ENCODE measurements at regions not wholly inside any gene's neighbourhood (a gene's known extent, or its start where the extent isn't known, plus 50 kb on each side); places are given as distances from the start of the nearest gene placed in this dataset.

DNA sequence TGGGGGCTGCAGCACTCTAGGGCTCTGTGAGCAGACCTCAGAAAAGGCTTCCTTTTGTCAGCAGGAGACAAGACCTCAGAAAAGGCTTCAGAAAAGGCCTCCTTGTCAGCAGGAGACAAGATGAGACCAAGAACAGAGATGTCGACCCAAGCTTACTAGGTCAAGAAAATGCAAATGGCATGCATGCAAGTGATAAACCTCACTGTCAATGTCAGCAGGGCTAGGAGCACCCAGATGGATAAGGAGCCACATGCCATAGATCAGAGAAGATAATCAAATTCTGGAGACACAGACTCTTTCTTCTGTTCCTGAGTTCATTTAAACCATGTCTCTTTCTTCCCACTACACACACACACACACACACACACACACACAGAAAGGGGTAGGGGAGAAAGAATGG lies 285.9 kb downstream of the CHRM3 start:
- H3K27ac ChIP-seq = no peak overlapping the region
- TF ChIP-seq, protein P1, sequence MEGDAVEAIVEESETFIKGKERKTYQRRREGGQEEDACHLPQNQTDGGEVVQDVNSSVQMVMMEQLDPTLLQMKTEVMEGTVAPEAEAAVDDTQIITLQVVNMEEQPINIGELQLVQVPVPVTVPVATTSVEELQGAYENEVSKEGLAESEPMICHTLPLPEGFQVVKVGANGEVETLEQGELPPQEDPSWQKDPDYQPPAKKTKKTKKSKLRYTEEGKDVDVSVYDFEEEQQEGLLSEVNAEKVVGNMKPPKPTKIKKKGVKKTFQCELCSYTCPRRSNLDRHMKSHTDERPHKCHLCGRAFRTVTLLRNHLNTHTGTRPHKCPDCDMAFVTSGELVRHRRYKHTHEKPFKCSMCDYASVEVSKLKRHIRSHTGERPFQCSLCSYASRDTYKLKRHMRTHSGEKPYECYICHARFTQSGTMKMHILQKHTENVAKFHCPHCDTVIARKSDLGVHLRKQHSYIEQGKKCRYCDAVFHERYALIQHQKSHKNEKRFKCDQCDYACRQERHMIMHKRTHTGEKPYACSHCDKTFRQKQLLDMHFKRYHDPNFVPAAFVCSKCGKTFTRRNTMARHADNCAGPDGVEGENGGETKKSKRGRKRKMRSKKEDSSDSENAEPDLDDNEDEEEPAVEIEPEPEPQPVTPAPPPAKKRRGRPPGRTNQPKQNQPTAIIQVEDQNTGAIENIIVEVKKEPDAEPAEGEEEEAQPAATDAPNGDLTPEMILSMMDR (conservative IDR thresholded peaks at IDR 0.05) = no peak

DNA sequence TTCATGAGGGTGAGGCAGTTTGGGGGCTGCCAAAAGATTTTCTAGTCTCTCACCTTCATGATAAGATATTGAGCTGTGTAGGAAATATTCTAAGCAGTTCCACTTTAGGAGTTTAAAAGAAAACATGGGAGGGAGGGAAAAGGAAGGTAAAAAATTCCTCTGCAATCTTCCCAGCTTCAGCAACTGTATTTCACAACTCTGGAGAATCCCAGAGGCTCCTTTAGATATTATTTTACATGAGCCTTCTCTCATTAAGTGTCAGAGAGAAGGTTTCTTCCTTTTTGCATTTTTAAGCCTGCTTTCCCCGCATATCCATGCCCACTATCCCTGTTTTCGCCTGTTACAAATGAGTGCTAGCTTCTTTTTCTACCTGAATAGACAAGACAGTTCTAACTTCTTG lies 289.4 kb downstream of the CHRM3 start:
- TF ChIP-seq, protein P1 (conservative IDR thresholded peaks at IDR 0.05) = no peak
- H3K27ac ChIP-seq = no peak overlapping the region

DNA sequence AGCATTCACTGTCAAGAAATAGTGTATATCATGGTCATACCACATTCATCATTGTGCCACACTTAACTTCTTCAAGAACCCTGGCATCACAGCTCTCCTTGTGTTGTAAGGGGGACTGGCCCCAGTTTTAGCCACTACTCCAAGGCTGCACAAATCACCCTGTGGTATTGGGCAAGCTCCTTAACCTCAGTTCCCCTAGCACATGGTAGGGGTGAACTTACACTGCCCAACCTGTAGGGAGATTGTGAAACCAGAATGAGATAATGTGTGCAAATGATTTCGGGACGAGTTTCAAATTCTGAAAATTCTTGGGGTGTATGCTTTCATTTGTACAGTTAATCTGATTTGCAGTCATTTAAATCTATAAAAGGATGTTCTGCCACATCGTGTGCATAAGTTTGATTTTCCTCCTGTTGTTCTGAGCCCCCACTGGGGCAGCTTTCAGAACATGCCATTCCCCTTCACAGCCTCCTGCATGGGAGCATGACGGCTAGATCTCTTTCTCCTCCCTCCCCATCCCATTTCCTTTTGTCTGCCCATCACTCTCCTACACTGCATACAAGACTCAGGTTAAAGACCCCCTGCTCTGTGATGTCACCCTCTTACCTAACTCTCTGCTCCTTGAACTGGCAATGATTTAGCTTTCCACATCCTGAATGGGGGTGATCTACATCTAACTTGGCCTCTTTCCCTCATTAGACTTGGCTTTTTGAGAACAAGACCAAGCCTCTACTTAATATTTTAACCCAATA lies 290.3 kb downstream of the CHRM3 start:
- H3K27ac ChIP-seq = no peak overlapping the region
- TF ChIP-seq, protein P1 (conservative IDR thresholded peaks at IDR 0.05) = no peak

DNA sequence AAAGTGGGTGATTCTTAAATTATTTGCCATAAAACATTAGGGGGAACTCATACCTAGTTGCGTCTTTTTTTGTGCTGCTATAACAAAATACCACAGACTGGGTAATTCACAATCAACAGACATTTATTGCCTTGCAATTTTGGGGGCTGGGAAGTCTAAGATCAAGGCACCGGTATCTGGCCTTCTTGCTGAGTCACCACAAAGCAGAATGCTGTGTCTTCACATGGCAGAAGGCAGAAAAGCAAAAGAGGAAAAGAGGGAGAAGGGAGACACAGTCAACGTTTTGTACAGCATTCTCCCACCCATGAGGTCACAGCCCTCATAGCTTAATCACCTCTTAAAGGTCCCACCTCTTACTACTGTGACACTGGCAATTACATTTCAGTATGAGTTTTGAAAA lies 291.0 kb downstream of the CHRM3 start:
- TF ChIP-seq, protein P1 (conservative IDR thresholded peaks at IDR 0.05) = no peak

DNA sequence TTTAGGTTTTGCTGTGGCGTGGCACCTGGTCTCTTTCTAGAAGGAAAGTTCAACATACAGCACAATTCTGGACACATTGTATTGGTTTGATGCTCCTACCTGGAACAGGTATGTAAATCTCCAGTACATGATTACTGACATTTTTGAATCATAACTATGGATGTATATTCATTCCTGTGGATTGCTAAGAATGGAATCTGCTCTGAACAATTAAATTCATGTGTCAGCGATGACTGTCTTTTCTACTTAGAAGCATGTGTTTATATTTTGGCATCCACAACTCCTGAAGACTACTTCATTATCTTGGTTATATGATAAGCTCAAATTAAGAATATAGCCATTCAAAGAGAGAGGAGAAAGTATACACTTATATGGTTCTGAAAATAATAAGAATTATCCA lies 291.8 kb downstream of the CHRM3 start:
- TF ChIP-seq, protein P1 (conservative IDR thresholded peaks at IDR 0.05) = no peak
- no peak overlapping the region for H3K27ac ChIP-seq

More for the DNA sequence above, 291.0 kb downstream of the CHRM3 start:
- no peak overlapping the region for H3K27ac ChIP-seq

DNA sequence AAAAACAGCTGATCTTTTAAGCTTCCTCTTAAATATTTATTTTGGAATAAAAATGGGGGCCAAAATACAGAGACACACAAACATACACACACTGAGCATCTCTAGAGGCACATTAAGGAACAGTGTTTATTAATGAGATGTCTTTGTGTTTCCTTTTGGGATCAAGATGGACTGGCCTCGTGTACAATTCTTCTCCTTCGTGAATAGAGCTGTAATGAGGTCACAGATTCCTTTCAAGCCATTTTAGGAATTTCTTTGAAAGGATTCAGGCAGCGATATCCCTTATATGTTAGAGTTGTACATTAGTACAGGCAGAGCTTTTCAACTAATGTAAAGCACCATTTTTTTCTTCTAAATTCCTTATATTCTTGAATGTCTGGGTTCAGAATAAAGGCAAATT lies 295.7 kb downstream of the CHRM3 start:
- no peak overlapping the region for H3K27ac ChIP-seq
- TF ChIP-seq, protein P1 (conservative IDR thresholded peaks at IDR 0.05) = no peak

DNA sequence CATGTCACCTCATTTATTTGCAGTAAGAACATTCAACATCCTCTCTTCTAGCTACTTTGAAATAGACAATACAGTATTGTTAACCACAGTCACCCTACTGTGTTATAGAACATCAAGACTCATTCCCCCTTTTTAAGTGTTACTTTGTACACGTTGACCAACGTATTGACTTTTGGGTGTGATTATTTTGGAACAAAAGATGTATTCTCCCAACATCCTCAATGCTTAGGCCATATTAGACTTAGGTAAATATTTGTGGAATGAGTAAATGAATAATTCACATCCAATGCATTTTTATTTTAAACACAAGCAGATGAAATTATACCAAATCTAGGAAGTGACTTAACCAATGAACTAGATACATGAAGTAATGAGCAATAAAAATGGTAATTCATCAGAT lies 296.6 kb downstream of the CHRM3 start:
- H3K27ac ChIP-seq = no peak overlapping the region
- TF ChIP-seq, protein P1 (conservative IDR thresholded peaks at IDR 0.05) = no peak
